Ovary (tissue), 7 donors: ENCODE measurements at regions not wholly inside any gene's neighbourhood (a gene's known extent, or its start where the extent isn't known, plus 50 kb on each side); places are given as distances from the start of the nearest gene placed in this dataset.

Source experiments
- DNase-seq, 5 donors: peaks; one replicate each; pipeline ENCODE4 v3.0.0-alpha.2; 2019 to 2020
- H3K27ac ChIP-seq, 2 donors: fragments of 200-600 bp; one replicate each; pipeline versions ENCODE4 v1.5.1 to v1.8.0; 2019 to 2022
- H3K27me3 ChIP-seq: fragments of 200-600 bp; one replicate; pipeline ENCODE4 v1.8.0; 2022
- H3K36me3 ChIP-seq: fragments of 200-600 bp; sonication (generic); one replicate; pipeline ENCODE4 v1.5.1; 2019
- H3K4me1 ChIP-seq: one replicate; pipeline ENCODE4 v1.8.1; 2013; ENCODE audit warnings: mild to moderate bottlenecking, moderate library complexity; ENCODE audit not compliant: insufficient read depth
- H3K4me3 ChIP-seq: fragments of 200-600 bp; sonication (generic); one replicate; pipeline ENCODE4 v1.5.1; 2017
- H3K9me3 ChIP-seq, 2 donors: fragments of 200-600 bp in 1 of 2; sonication (generic) in 1 of 2; one replicate each; pipeline versions ENCODE4 v1.5.1 to v1.8.1; 2013 to 2019; ENCODE audit warnings: mild to moderate bottlenecking in 1 of 2, moderate library complexity in 1 of 2
- CTCF ChIP-seq, 3 donors: fragments of 450-650 bp in 2 of 3; fragments of 200-600 bp in 1 of 3; IDR thresholded peaks; one replicate each; pipeline versions ENCODE4 v1.5.1 to v1.8.0; 2016 to 2022; ENCODE audit warnings: antibody characterized with exemption in 3 of 3, mild to moderate bottlenecking in 1 of 3
- EP300 ChIP-seq: sonication (generic); formaldehyde crosslinking; IDR thresholded peaks from one replicate; pipeline ENCODE4 v1.6.1; 2017; ENCODE audit warnings: antibody characterized with exemption
- POLR2A ChIP-seq: fragments of 450-650 bp; IDR thresholded peaks from one replicate; pipeline ENCODE4 v1.6.1; 2017; ENCODE audit warnings: antibody characterized with exemption, mild to moderate bottlenecking, moderate library complexity
- WGBS, 3 donors: extraction: QIAGEN DNeasy Blood & Tissue Kit in 1 of 3; methylation state at CpG; one replicate each; pipeline versions ENCODE4 v1.1.5 to v1.1.7; 2013 to 2017; 5-methylcytosine and 5-hydroxymethylcytosine counted together
- intact Hi-C, 4 donors: fragments of 100-400 bp; cut with DNase I; formaldehyde crosslinking; loops; one replicate each; pipeline versions ENCODE4 v1.11.0 to v1.15.1; 2022 to 2023
- donor health status: DM: no; HTN: no; CAD: no; lungs with moderate emphysema.
- donor health status: DM: no; HTN: no; CAD: no.
- donor health status: Bipolar disorder and iron deficiency.
- donor health status: DM: no; HTN: no; CAD: no.
- donor health status: DM: yes; HTN: yes; CAD: no.

- TF ChIP-seq EP300 (no peak), POLR2A (no peak), CTCF (IDR thresholded peaks at IDR 0.05) (no peak)
- no peak overlapping the region for H3K4me3 ChIP-seq
- no peaks in the 10 kb centered on the region for H3K36me3 ChIP-seq
- WGBS, 3 donors: 90 to 98% (median 97%) methylated on average over 6 of the region's 6 CpGs
- H3K9me3 ChIP-seq: no peaks in the 10 kb centered on the region
- no peak overlapping the region for H3K27ac ChIP-seq
- no peaks in the 10 kb centered on the region for H3K27me3 ChIP-seq
- H3K4me1 ChIP-seq: no peaks in the 10 kb centered on the region
- DNase-seq: no peak
- intact Hi-C loops: no loop called here
These were observed 144.4 kb upstream of the TET2 start for GRCh38 chr4:105002278-105002677.

- H3K27me3 ChIP-seq: no peaks in the 10 kb centered on the region
- H3K4me3 ChIP-seq: no peak overlapping the region
- no peaks in the 10 kb centered on the region for H3K9me3 ChIP-seq
- no peak for DNase-seq
- TF ChIP-seq POLR2A (no peak), EP300 (no peak), CTCF (IDR thresholded peaks at IDR 0.05) (no peak)
- intact Hi-C loops: no loop called here
- no peak overlapping the region for H3K27ac ChIP-seq
- no peaks in the 10 kb centered on the region for H3K36me3 ChIP-seq
- no peaks in the 10 kb centered on the region for H3K4me1 ChIP-seq
These were observed 132.4 kb upstream of the TET2 start for GRCh38 chr4:105014234-105014633.

GRCh38 chr4:105014635-105015034, 132.0 kb upstream of the TET2 start:
- 88 to 92% (median 91%) methylated on average over 4 of the region's 4 CpGs for WGBS, 3 donors
- TF ChIP-seq CTCF (IDR thresholded peaks at IDR 0.05) (no peak), EP300 (no peak), POLR2A (no peak)
- intact Hi-C loops: no loop called here
- DNase-seq: no peak
- H3K4me1 ChIP-seq: no peaks in the 10 kb centered on the region
- H3K27ac ChIP-seq: no peak overlapping the region
- H3K36me3 ChIP-seq: no peaks in the 10 kb centered on the region
- no peaks in the 10 kb centered on the region for H3K27me3 ChIP-seq
- no peak overlapping the region for H3K4me3 ChIP-seq
- no peaks in the 10 kb centered on the region for H3K9me3 ChIP-seq

GRCh38 chr4:105015750-105016149, 130.9 kb upstream of the TET2 start:
- H3K4me1 ChIP-seq: no peaks in the 10 kb centered on the region
- no peak overlapping the region for H3K27ac ChIP-seq
- intact Hi-C loops: no loop called here
- TF ChIP-seq CTCF (IDR thresholded peaks at IDR 0.05): no peak
- no peak for DNase-seq
- H3K36me3 ChIP-seq: no peaks in the 10 kb centered on the region
- no peak overlapping the region for H3K4me3 ChIP-seq
- no peaks in the 10 kb centered on the region for H3K9me3 ChIP-seq
- WGBS, 3 donors: 91 to 97% (median 95%) methylated on average over 3 of the region's 3 CpGs
- H3K27me3 ChIP-seq: no peaks in the 10 kb centered on the region
